ENCODE measurements at regions not wholly inside any gene's neighbourhood (a gene's known extent, or its start where the extent isn't known, plus 50 kb on each side); places are given as distances from the start of the nearest gene placed in this dataset.

- H2AFZ ChIP-seq (ENCODE audit: low read depth, low read length) = no peak overlapping the region
- H3K4me2 ChIP-seq (ENCODE audit: low read length) = no peak overlapping the region
- no peaks in the 10 kb centered on the region for H4K20me1 ChIP-seq (ENCODE audit: insufficient read depth, low read length)
- no peak overlapping the region for H3K9ac ChIP-seq (ENCODE audit: low read length)
- H3K4me1 ChIP-seq (ENCODE audit: low read length) = no peaks in the 10 kb centered on the region
- no peak overlapping the region for H3K27ac ChIP-seq (ENCODE audit: low read length)
- no peaks in the 10 kb centered on the region for H3K36me3 ChIP-seq (replicated peaks; ENCODE audit: low read depth, low read length)
- no peak for TF ChIP-seq CTCF (IDR thresholded peaks at IDR 0.05; ENCODE audit: low read depth, low read length)
- no peak for TF ChIP-seq EZH2phosphoT487 (IDR thresholded peaks at IDR 0.05; ENCODE audit: low read depth)
- H3K9me3 ChIP-seq (ENCODE audit: insufficient read depth, low read length) = no peaks in the 10 kb centered on the region
- H3K79me2 ChIP-seq (ENCODE audit: low read length) = no peaks in the 10 kb centered on the region
- H3K4me3 ChIP-seq (ENCODE audit: low read length) = no peak overlapping the region
- no peaks in the 10 kb centered on the region for H3K27me3 ChIP-seq (ENCODE audit: low read depth, low read length)
Observed at GRCh38 chrX:13208281-13208935, 111.4 kb downstream of the ATXN3L start.

GRCh38 chrX:13203271-13203670 lies 116.6 kb downstream of the ATXN3L start:
- Histone ChIP-seq H3K27me3 (ENCODE audit: low read depth, low read length) (no peaks in the 10 kb centered on the region), H3K27ac (ENCODE audit: low read length) (no peak overlapping the region), H4K20me1 (ENCODE audit: insufficient read depth, low read length) (no peaks in the 10 kb centered on the region), H3K4me2 (ENCODE audit: low read length) (no peak overlapping the region), H3K36me3 (replicated peaks; ENCODE audit: low read depth, low read length) (no peaks in the 10 kb centered on the region), H2AFZ (ENCODE audit: low read depth, low read length) (no peak overlapping the region), H3K79me2 (ENCODE audit: low read length) (no peaks in the 10 kb centered on the region), H3K9ac (ENCODE audit: low read length) (no peak overlapping the region), H3K4me3 (ENCODE audit: low read length) (no peak overlapping the region), H3K4me1 (ENCODE audit: low read length) (no peaks in the 10 kb centered on the region), H3K9me3 (ENCODE audit: insufficient read depth, low read length) (no peaks in the 10 kb centered on the region)
- no peak for TF ChIP-seq EZH2phosphoT487 (IDR thresholded peaks at IDR 0.05; ENCODE audit: low read depth)
- TF ChIP-seq CTCF (IDR thresholded peaks at IDR 0.05; ENCODE audit: low read depth, low read length) = no peak

GRCh38 chrX:13201605-13202219 lies 118.1 kb downstream of the ATXN3L start:
- H2AFZ ChIP-seq (ENCODE audit: low read depth, low read length) = no peak overlapping the region
- no peak overlapping the region for H3K27ac ChIP-seq (ENCODE audit: low read length)
- no peaks in the 10 kb centered on the region for H3K9me3 ChIP-seq (ENCODE audit: insufficient read depth, low read length)
- no peaks in the 10 kb centered on the region for H4K20me1 ChIP-seq (ENCODE audit: insufficient read depth, low read length)
- TF ChIP-seq EZH2phosphoT487 (IDR thresholded peaks at IDR 0.05; ENCODE audit: low read depth) (no peak), CTCF (IDR thresholded peaks at IDR 0.05; ENCODE audit: low read depth, low read length) (no peak)
- no peak overlapping the region for H3K4me2 ChIP-seq (ENCODE audit: low read length)
- H3K9ac ChIP-seq (ENCODE audit: low read length) = no peak overlapping the region
- no peaks in the 10 kb centered on the region for H3K27me3 ChIP-seq (ENCODE audit: low read depth, low read length)
- H3K36me3 ChIP-seq (replicated peaks; ENCODE audit: low read depth, low read length) = no peaks in the 10 kb centered on the region
- no peak overlapping the region for H3K4me3 ChIP-seq (ENCODE audit: low read length)
- H3K79me2 ChIP-seq (ENCODE audit: low read length) = no peaks in the 10 kb centered on the region
- no peaks in the 10 kb centered on the region for H3K4me1 ChIP-seq (ENCODE audit: low read length)

GRCh38 chrX:13200398-13200797 lies 119.5 kb downstream of the ATXN3L start:
- H3K9ac ChIP-seq (ENCODE audit: low read length) = no peak overlapping the region

More at GRCh38 chrX:13200398-13200797, 119.5 kb downstream of the ATXN3L start:
- TF ChIP-seq CTCF (IDR thresholded peaks at IDR 0.05; ENCODE audit: low read depth, low read length) = no peak
- TF ChIP-seq EZH2phosphoT487 (IDR thresholded peaks at IDR 0.05; ENCODE audit: low read depth) = no peak
- Histone ChIP-seq H3K79me2 (ENCODE audit: low read length) (no peaks in the 10 kb centered on the region), H3K9me3 (ENCODE audit: insufficient read depth, low read length) (no peaks in the 10 kb centered on the region), H3K27me3 (ENCODE audit: low read depth, low read length) (no peaks in the 10 kb centered on the region), H2AFZ (ENCODE audit: low read depth, low read length) (no peak overlapping the region), H4K20me1 (ENCODE audit: insufficient read depth, low read length) (no peaks in the 10 kb centered on the region), H3K4me2 (ENCODE audit: low read length) (no peak overlapping the region), H3K4me1 (ENCODE audit: low read length) (no peaks in the 10 kb centered on the region), H3K36me3 (replicated peaks; ENCODE audit: low read depth, low read length) (no peaks in the 10 kb centered on the region), H3K4me3 (ENCODE audit: low read length) (no peak overlapping the region), H3K27ac (ENCODE audit: low read length) (no peak overlapping the region)
